ENCODE measurements at regions not wholly inside any gene's neighbourhood (a gene's known extent, or its start where the extent isn't known, plus 50 kb on each side); places are given as distances from the start of the nearest gene placed in this dataset.
A peak's percentile ranks its signal among the peaks of the same experiment; 100 is the strongest.

DNA sequence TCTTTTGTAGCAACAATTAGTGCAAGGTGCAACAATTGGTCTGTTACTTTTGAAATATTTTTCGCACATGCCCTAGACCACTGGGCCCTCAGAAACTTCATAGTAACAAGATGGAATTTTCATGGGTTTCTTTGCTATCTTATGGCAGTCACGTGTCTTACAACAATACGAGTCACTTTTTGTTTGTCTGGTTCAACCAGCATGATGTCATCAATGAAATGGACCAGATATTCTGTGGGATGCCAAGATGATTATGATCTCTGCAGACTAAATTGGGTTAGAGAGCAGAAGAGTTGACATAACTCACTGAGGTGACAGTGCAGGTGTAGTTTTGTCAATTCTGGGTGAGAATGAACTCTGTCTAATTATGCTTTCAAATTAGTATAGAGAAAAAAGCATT lies 239.6 kb upstream of the RIOK2 start:
- Histone ChIP-seq H3K4me1 (no peaks in the 10 kb centered on the region), H3K36me3 (no peaks in the 10 kb centered on the region), H3K9me3 (no peaks in the 10 kb centered on the region), H3K4me3 (no peak overlapping the region), H3K27ac (no peak overlapping the region), H3K27me3 (no peaks in the 10 kb centered on the region)
- ATAC-seq (no peak), DNase-seq (no peak)
- WGBS, 2 donors: 62 to 85% methylated on average over 3 of the region's 3 CpGs
- TF ChIP-seq, protein P1, sequence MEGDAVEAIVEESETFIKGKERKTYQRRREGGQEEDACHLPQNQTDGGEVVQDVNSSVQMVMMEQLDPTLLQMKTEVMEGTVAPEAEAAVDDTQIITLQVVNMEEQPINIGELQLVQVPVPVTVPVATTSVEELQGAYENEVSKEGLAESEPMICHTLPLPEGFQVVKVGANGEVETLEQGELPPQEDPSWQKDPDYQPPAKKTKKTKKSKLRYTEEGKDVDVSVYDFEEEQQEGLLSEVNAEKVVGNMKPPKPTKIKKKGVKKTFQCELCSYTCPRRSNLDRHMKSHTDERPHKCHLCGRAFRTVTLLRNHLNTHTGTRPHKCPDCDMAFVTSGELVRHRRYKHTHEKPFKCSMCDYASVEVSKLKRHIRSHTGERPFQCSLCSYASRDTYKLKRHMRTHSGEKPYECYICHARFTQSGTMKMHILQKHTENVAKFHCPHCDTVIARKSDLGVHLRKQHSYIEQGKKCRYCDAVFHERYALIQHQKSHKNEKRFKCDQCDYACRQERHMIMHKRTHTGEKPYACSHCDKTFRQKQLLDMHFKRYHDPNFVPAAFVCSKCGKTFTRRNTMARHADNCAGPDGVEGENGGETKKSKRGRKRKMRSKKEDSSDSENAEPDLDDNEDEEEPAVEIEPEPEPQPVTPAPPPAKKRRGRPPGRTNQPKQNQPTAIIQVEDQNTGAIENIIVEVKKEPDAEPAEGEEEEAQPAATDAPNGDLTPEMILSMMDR (IDR thresholded peaks at IDR 0.05): no peak
- intact Hi-C loops (cut with DNase I): no loop called here

GRCh38 chr5:97425511-97425910 lies 242.5 kb upstream of the RIOK2 start:
- Histone ChIP-seq H3K27ac (no peak overlapping the region), H3K27me3 (no peaks in the 10 kb centered on the region), H3K4me1 (no peaks in the 10 kb centered on the region), H3K4me3 (no peak overlapping the region), H3K9me3 (no peaks in the 10 kb centered on the region), H3K36me3 (no peaks in the 10 kb centered on the region)
- DNase-seq (no peak), ATAC-seq (no peak)
- 75 to 77% methylated on average over 4 of the region's 4 CpGs for WGBS, 2 donors
- TF ChIP-seq, protein P1 (IDR thresholded peaks at IDR 0.05): peak in 5 of 9 donors; percentile 10 to 36 (median 26)
- intact Hi-C loops (cut with DNase I): no loop called here

GRCh38 chr5:97427235-97427634 lies 244.2 kb upstream of the RIOK2 start:
- no peaks in the 10 kb centered on the region for H3K4me1 ChIP-seq
- H3K9me3 ChIP-seq: no peaks in the 10 kb centered on the region
- no peak overlapping the region for H3K4me3 ChIP-seq
- intact Hi-C loops (cut with DNase I): no loop called here
- no peak for DNase-seq
- TF ChIP-seq, protein P1 (IDR thresholded peaks at IDR 0.05): no peak
- no peaks in the 10 kb centered on the region for H3K27me3 ChIP-seq
- 67 to 86% methylated on average over 2 of the region's 2 CpGs for WGBS, 2 donors
- ATAC-seq: no peak
- no peak overlapping the region for H3K27ac ChIP-seq
- H3K36me3 ChIP-seq: no peaks in the 10 kb centered on the region

GRCh38 chr5:97434021-97434420 lies 251.0 kb upstream of the RIOK2 start:
- 59 to 67% methylated on average over 4 of the region's 4 CpGs for WGBS, 2 donors
- ATAC-seq (no peak), DNase-seq (no peak)
- H3K27me3 ChIP-seq: no peaks in the 10 kb centered on the region
- H3K4me1 ChIP-seq: no peaks in the 10 kb centered on the region
- H3K36me3 ChIP-seq: no peaks in the 10 kb centered on the region
- no peak overlapping the region for H3K4me3 ChIP-seq
- H3K27ac ChIP-seq: no peak overlapping the region
- H3K9me3 ChIP-seq: no peaks in the 10 kb centered on the region
- intact Hi-C loops (cut with DNase I): no loop called here
- TF ChIP-seq, protein P1 (IDR thresholded peaks at IDR 0.05): no peak

GRCh38 chr5:97436405-97436804 lies 253.4 kb upstream of the RIOK2 start:
- Histone ChIP-seq H3K4me3 (no peak overlapping the region), H3K27ac (no peak overlapping the region), H3K9me3 (no peaks in the 10 kb centered on the region), H3K27me3 (no peaks in the 10 kb centered on the region), H3K4me1 (no peaks in the 10 kb centered on the region), H3K36me3 (no peaks in the 10 kb centered on the region)
- ATAC-seq (no peak), DNase-seq (no peak)
- TF ChIP-seq, protein P1 (IDR thresholded peaks at IDR 0.05): no peak
- intact Hi-C loops (cut with DNase I): no loop called here
